ENCODE measurements at regions not wholly inside any gene's neighbourhood (a gene's known extent, or its start where the extent isn't known, plus 50 kb on each side); places are given as distances from the start of the nearest gene placed in this dataset.
"Not testable (repeated sequence)": the region's sequence is repeated elsewhere in the genome, so short reads cannot be mapped to it uniquely, and the experiment has no call there.

DNA sequence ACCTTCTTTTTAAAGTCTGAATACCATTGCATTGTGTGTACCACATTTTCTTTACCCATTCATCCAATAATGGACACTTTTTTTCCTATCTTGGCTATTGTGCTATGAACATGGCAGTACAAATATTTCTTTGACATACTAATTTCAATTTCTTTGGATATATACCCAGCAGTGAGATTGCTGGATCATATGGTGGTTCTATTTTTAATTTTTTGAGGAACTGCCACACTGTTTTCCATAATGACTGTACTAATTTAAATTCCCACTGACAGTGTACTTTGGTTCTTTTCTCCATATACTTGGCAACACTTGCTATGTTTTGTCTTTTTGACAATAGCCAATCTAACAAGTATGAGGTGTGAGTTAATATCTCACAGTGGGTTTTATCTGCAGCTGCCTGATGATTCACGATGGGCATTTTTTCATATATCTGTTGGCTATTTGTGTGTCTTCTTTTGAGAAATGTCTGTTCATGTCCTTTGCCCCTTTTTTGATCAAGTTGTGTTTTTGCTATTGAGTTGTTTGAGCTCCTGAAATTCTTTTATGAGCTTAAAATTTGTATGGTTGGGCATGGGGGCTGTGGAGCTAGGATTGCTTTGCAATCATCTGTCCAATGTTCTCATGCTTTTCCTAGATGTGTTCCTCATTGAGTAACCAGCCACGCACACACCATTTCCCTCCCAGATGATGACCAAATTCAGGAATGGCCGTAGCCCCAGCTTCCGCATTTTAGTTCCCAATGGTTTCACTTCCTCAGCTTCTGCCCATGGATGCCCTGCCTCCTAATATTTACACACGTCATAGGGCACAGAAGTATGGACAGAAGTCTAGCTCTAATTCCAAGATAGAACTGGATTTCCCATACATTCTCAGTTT is 380.0 kb upstream of the SGCG start:
- ChIA-PET POLR2A (no interaction called here), CTCF (interaction anchor here (0.6 kb wide), 1 partner anchor 105 kb away, joined by 4 read pairs; no protein-coding TSS in a partner anchor)
- H3K36me3 ChIP-seq (ENCODE audit: control insufficient read depth, insufficient read depth, low read length) = no peaks in the 10 kb centered on the region
- TF ChIP-seq, protein P1, sequence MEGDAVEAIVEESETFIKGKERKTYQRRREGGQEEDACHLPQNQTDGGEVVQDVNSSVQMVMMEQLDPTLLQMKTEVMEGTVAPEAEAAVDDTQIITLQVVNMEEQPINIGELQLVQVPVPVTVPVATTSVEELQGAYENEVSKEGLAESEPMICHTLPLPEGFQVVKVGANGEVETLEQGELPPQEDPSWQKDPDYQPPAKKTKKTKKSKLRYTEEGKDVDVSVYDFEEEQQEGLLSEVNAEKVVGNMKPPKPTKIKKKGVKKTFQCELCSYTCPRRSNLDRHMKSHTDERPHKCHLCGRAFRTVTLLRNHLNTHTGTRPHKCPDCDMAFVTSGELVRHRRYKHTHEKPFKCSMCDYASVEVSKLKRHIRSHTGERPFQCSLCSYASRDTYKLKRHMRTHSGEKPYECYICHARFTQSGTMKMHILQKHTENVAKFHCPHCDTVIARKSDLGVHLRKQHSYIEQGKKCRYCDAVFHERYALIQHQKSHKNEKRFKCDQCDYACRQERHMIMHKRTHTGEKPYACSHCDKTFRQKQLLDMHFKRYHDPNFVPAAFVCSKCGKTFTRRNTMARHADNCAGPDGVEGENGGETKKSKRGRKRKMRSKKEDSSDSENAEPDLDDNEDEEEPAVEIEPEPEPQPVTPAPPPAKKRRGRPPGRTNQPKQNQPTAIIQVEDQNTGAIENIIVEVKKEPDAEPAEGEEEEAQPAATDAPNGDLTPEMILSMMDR (IDR thresholded peaks at IDR 0.05; ENCODE audit: insufficient read depth, low read depth, low read length) = no peak
- DNase-seq (ENCODE audit: low read depth) = no peak
- no peaks in the 10 kb centered on the region for H3K27me3 ChIP-seq (ENCODE audit: control insufficient read depth, insufficient read depth, low read length)
- no peak overlapping the region for H3K4me3 ChIP-seq (ENCODE audit: low read depth, low read length)

DNA sequence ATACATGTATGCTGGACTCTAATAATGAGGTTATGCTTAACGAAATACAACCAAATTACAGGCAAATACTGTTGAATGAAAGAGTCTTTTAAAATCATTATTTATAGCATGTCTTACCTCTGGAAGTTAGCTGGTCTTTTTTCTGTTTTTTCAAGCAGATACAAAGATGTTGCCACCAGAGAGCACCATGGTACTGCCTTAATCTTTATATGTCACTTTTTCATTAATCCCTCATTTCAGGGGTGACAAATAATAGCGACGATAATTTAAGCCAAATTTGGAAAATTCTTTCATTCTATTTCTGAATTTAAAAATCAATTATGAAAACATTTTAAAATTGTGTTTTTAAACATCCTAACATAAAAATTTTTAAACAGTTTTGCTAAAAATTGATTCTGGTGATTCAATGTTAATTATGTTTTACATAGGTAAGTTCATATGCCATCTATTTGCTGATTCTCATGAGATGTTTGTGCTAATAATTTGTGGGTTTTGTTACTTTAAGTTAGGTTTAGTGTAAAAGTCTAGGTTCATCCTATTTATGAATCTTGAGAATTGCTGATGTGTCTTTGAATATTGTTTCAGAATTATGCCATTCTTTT is 379.3 kb upstream of the SGCG start:
- POLR2A ChIA-PET = no interaction called here

DNA sequence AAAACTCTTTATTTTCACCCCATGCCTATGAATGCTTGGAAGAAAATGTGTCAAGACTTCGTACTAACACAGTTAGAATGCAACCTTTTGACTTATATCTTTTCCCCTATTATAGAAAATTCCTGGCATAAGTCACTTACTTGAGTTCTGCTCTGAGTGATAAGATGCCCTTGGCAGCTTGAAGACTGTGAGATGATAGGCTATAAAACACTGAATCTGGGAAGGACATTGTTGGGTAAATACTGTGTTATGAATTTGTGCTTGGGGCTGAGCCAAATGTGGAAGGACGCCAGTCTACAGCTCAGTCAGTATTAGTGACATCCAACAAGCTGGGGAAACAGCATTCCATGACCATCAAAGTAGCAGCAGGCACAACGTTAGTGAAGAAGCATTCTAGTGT is 368.0 kb upstream of the SGCG start:
- Histone ChIP-seq H3K4me3 (ENCODE audit: low read depth, low read length) (no peak overlapping the region), H3K36me3 (ENCODE audit: control insufficient read depth, insufficient read depth, low read length) (no peaks in the 10 kb centered on the region), H3K27me3 (ENCODE audit: control insufficient read depth, insufficient read depth, low read length) (no peaks in the 10 kb centered on the region)
- CTCF ChIA-PET = no interaction called here
- TF ChIP-seq, protein P1 (IDR thresholded peaks at IDR 0.05; ENCODE audit: insufficient read depth, low read depth, low read length) = no peak
- POLR2A ChIA-PET = no interaction called here
- no peak for DNase-seq (ENCODE audit: low read depth)

More for the DNA sequence above, 379.3 kb upstream of the SGCG start:
- Histone ChIP-seq H3K27me3 (ENCODE audit: control insufficient read depth, insufficient read depth, low read length) (no peaks in the 10 kb centered on the region), H3K36me3 (ENCODE audit: control insufficient read depth, insufficient read depth, low read length) (no peaks in the 10 kb centered on the region), H3K4me3 (ENCODE audit: low read depth, low read length) (no peak overlapping the region)
- CTCF ChIA-PET = interaction anchor here (0.7 kb wide), 1 partner anchor 576 kb away, joined by 3 read pairs; no protein-coding TSS in a partner anchor
- TF ChIP-seq, protein P1 (IDR thresholded peaks at IDR 0.05; ENCODE audit: insufficient read depth, low read depth, low read length) = no peak
- DNase-seq (ENCODE audit: low read depth) = no peak

DNA sequence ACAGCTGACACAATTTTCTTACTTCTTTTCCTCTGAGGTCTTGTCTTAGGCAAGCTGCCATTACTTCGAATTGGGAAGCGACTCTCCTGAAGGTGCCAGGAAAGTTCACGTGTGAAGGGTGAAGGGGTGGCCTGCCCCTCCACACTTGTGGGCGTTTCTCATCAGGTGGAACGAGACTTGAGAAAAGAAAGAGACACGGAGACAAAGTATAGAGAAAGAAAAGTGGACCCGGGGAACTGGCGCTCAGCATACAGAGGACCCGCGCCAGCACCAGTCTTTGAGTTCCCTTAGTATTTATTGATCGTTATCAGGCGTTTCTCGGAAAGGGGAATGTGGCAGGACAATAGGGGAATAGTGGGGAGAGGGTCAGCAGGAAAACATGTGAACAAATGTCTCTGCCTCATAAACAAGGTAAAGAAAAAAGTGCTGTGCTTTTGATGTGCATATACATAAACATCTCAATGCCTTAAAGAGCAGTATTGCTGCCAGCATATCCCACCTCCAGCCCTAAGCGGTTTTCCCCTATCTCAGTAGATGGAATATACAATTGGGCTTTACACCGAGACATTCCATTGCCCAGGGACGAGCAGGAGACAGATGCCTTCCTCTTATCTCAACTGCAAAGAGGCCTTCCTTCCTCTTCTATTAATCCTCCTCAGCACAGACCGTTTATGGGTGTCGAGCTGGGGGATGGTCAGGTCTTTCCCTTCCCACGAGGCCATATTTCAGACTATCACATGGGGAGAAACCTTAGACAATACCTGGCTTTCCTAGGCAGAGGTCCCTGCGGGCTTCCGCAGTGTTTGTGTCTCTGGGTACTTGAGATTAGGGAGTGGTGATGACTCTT is 367.0 kb upstream of the SGCG start:
- POLR2A ChIA-PET; CTCF ChIA-PET; H3K4me3 ChIP-seq (ENCODE audit: low read depth, low read length); DNase-seq (ENCODE audit: low read depth); H3K36me3 ChIP-seq (ENCODE audit: control insufficient read depth, insufficient read depth, low read length); H3K27me3 ChIP-seq (ENCODE audit: control insufficient read depth, insufficient read depth, low read length): not testable (repeated sequence)

DNA sequence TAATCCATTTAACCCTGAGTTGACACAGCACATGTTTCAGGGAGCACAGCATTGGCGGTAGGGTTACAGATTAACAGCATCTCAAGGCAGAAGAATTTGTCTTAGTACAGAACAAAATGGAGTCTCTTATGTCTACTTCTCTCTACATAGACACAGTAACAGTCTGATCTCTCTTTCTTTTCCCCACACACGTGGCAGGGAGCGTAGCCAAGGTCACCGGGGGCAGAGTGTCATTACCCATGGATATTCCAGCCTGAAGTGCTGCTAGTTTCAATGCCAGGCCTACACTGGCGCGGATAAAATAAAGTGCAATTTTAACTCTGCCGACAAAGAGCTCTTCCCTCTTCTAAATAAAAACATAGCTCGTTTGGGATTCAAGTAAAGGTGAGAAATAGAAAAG is 366.3 kb upstream of the SGCG start:
- H3K27me3 ChIP-seq (ENCODE audit: control insufficient read depth, insufficient read depth, low read length); POLR2A ChIA-PET; CTCF ChIA-PET: not testable (repeated sequence)

DNA sequence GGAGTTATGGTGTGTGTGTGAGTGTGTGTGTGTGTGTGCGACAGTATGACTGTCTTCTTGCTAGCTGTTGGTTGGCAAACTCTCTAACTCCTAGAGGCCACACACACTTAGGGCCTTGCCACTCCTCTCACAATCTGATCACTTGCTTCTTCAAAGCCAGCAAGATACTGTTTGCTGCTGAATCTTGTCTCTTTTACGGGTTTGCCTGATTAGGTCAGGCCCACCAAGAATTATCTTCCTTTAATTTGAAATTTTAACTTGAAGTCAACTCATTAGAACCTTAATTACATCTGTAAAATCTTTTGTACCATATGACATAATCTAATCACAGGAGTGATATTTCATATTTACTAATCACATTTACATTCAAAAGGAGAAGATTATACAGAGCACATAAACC is 359.2 kb upstream of the SGCG start:
- Histone ChIP-seq H3K4me3 (ENCODE audit: low read depth, low read length) (no peak overlapping the region), H3K36me3 (ENCODE audit: control insufficient read depth, insufficient read depth, low read length) (no peaks in the 10 kb centered on the region), H3K27me3 (ENCODE audit: control insufficient read depth, insufficient read depth, low read length) (no peaks in the 10 kb centered on the region)
- POLR2A ChIA-PET = no interaction called here
- DNase-seq (ENCODE audit: low read depth) = no peak
- TF ChIP-seq, protein P1 (IDR thresholded peaks at IDR 0.05; ENCODE audit: insufficient read depth, low read depth, low read length) = no peak
- CTCF ChIA-PET = no interaction called here

More for the DNA sequence above, 366.3 kb upstream of the SGCG start:
- H3K4me3 ChIP-seq (ENCODE audit: low read depth, low read length); DNase-seq (ENCODE audit: low read depth); H3K36me3 ChIP-seq (ENCODE audit: control insufficient read depth, insufficient read depth, low read length): not testable (repeated sequence)

Data from BJ (cell line).